Psoas muscle (tissue), 7 donors: ENCODE measurements at regions not wholly inside any gene's neighbourhood (a gene's known extent, or its start where the extent isn't known, plus 50 kb on each side); places are given as distances from the start of the nearest gene placed in this dataset.

Experiments used
- ATAC-seq, 4 donors: fragments of 200-7000 bp; cut with Tn5 transposase; one replicate each; pipeline ENCODE4 v1.9.1; 2020; ENCODE audit warnings: moderate library complexity in 3 of 4, mild to moderate bottlenecking in 2 of 4
- DNase-seq, 2 donors: peaks; one replicate each; pipeline ENCODE4 v3.0.0-alpha.2; 2020
- H3K27ac ChIP-seq: fragments of 200-600 bp; one replicate; pipeline ENCODE4 v1.8.0; 2022
- H3K27me3 ChIP-seq, 3 donors: fragments of 200-600 bp in 1 of 3; one replicate each; pipeline versions ENCODE4 v1.6.1 to v1.8.0; 2013 to 2022; ENCODE audit warnings: low read length in 2 of 3, mild to moderate bottlenecking in 2 of 3, moderate library complexity in 1 of 3; ENCODE audit not compliant: insufficient read depth in 3 of 3
- H3K36me3 ChIP-seq, 2 donors: fragments of 200-600 bp in 1 of 2; one replicate each; pipeline versions ENCODE4 v1.6.1 to v1.8.0; 2013 to 2022; ENCODE audit warnings: low read depth in 1 of 2, mild to moderate bottlenecking in 1 of 2, moderate library complexity in 1 of 2; ENCODE audit not compliant: insufficient read depth in 1 of 2
- H3K4me1 ChIP-seq: fragments of 200-600 bp; one replicate; pipeline ENCODE4 v1.8.0; 2022
- H3K4me3 ChIP-seq: fragments of 200-600 bp; one replicate; pipeline ENCODE4 v1.8.0; 2022; ENCODE audit warnings: mild to moderate bottlenecking
- H3K9me3 ChIP-seq: fragments of 200-600 bp; one replicate; pipeline ENCODE4 v1.8.0; 2022
- CTCF ChIP-seq: fragments of 200-600 bp; IDR thresholded peaks from one replicate; pipeline ENCODE4 v1.8.0; 2022; ENCODE audit warnings: antibody characterized with exemption
- WGBS, 3 donors: extraction: QIAGEN DNeasy Blood & Tissue Kit; methylation state at CpG; one replicate each; pipeline versions ENCODE4 v1.1.6 to v1.1.7; 2013; 5-methylcytosine and 5-hydroxymethylcytosine counted together
- intact Hi-C, 2 donors: fragments of 100-400 bp; cut with DNase I; formaldehyde crosslinking; loops; one replicate each; pipeline versions ENCODE4 v1.11.0 to v1.14.2; 2022
- donor health status: healthy with polysubstance abuse.
- donor health status: DM: no; HTN: no; CAD: no; lungs with moderate emphysema.
- donor health status: Bipolar disorder and iron deficiency.
- donor health status: healthy.
- donor health status: DM: yes; HTN: yes; CAD: no.
- donor health status: DM: no; HTN: no; CAD: no.
- donor health status: DM: yes; HTN: yes; CAD: no.

GRCh38 chr17:52482271-52482670 is 323.8 kb upstream of the CA10 start:
- 67 to 81% (median 70%) methylated on average over 3 of the region's 3 CpGs for WGBS, 3 donors
- Histone ChIP-seq H3K4me3 (no peak overlapping the region), H3K36me3 (no peaks in the 10 kb centered on the region), H3K27me3 (no peaks in the 10 kb centered on the region), H3K4me1 (no peaks in the 10 kb centered on the region), H3K27ac (no peak overlapping the region), H3K9me3 (no peaks in the 10 kb centered on the region)
- intact Hi-C loops, result no loop called here
- DNase-seq, result no peak
- no peak for TF ChIP-seq CTCF
- no peak for ATAC-seq

- Histone ChIP-seq H3K4me1 (no peaks in the 10 kb centered on the region), H3K27me3 (no peaks in the 10 kb centered on the region), H3K4me3 (no peak overlapping the region), H3K36me3 (no peaks in the 10 kb centered on the region), H3K27ac (no peak overlapping the region), H3K9me3 (no peaks in the 10 kb centered on the region)
- WGBS, 3 donors, result 85 to 93% (median 86%) methylated on average over 9 of the region's 9 CpGs
- TF ChIP-seq CTCF, result no peak
- intact Hi-C loops, result no loop called here
- ATAC-seq, result no peak
- DNase-seq, result no peak
Observed at GRCh38 chr17:52477824-52478699, 319.5 kb upstream of the CA10 start.

GRCh38 chr17:52476638-52477313 is 318.3 kb upstream of the CA10 start:
- DNase-seq, result no peak
- ATAC-seq, result no peak
- H3K36me3 ChIP-seq, result no peaks in the 10 kb centered on the region
- no peak overlapping the region for H3K4me3 ChIP-seq
- no peak for TF ChIP-seq CTCF
- no peaks in the 10 kb centered on the region for H3K9me3 ChIP-seq
- no peaks in the 10 kb centered on the region for H3K4me1 ChIP-seq
- no peaks in the 10 kb centered on the region for H3K27me3 ChIP-seq
- intact Hi-C loops, result no loop called here
- no peak overlapping the region for H3K27ac ChIP-seq
- 52 to 73% (median 71%) methylated on average over 2 of the region's 2 CpGs for WGBS, 3 donors

GRCh38 chr17:52470553-52470952 is 312.0 kb upstream of the CA10 start:
- ATAC-seq (no peak), DNase-seq (no peak)
- Histone ChIP-seq H3K27ac (no peak overlapping the region), H3K36me3 (no peaks in the 10 kb centered on the region), H3K4me1 (no peaks in the 10 kb centered on the region), H3K9me3 (no peaks in the 10 kb centered on the region), H3K27me3 (no peaks in the 10 kb centered on the region), H3K4me3 (no peak overlapping the region)
- no peak for TF ChIP-seq CTCF
- WGBS, 3 donors, result 85 to 90% (median 89%) methylated on average over 2 of the region's 2 CpGs
- intact Hi-C loops, result no loop called here
